ENCODE measurements at regions not wholly inside any gene's neighbourhood (a gene's known extent, or its start where the extent isn't known, plus 50 kb on each side); places are given as distances from the start of the nearest gene placed in this dataset.

DNA sequence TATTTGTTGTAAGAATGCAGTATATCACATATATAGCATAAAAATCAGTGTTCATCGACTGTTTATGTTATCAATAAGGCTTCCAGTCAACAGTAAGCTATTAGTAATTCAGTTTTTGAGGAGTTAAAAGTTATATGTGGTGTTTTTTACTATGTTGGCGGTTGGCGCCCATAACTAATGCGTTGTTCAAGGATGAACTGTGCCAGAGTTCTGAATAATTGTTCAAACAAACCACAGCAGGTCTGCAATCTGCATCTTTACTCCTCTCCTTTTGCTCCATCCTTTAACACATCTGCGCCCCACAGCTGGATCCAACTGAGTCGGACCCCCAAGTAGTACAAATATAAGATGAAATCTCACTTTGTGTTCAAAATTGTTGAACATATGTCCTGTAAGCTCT lies 836.1 kb downstream of the LTN1 start:
- TF ChIP-seq, protein P1, sequence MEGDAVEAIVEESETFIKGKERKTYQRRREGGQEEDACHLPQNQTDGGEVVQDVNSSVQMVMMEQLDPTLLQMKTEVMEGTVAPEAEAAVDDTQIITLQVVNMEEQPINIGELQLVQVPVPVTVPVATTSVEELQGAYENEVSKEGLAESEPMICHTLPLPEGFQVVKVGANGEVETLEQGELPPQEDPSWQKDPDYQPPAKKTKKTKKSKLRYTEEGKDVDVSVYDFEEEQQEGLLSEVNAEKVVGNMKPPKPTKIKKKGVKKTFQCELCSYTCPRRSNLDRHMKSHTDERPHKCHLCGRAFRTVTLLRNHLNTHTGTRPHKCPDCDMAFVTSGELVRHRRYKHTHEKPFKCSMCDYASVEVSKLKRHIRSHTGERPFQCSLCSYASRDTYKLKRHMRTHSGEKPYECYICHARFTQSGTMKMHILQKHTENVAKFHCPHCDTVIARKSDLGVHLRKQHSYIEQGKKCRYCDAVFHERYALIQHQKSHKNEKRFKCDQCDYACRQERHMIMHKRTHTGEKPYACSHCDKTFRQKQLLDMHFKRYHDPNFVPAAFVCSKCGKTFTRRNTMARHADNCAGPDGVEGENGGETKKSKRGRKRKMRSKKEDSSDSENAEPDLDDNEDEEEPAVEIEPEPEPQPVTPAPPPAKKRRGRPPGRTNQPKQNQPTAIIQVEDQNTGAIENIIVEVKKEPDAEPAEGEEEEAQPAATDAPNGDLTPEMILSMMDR (IDR thresholded peaks at IDR 0.05), result no peak
- TF ChIP-seq POLR2A (IDR thresholded peaks at IDR 0.05), result no peak

Data from uterus (tissue), 2 donors.